Astrocyte (in vitro differentiated cells and primary cell): ENCODE measurements at regions not wholly inside any gene's neighbourhood (a gene's known extent, or its start where the extent isn't known, plus 50 kb on each side); places are given as distances from the start of the nearest gene placed in this dataset.

Experiments used
- DNase-seq: peaks from one replicate; pipeline ENCODE4 v3.0.0-alpha.2; 2010; ENCODE audit warnings: low read depth
- FAIRE-seq: peaks from 2 replicates; lab custom pipeline; 2011; peaks lifted over from hg19 to GRCh38; lab: Jason Lieb, UNC
- H2AFZ ChIP-seq: 2 replicates; pipeline ENCODE4 v1.6.0; 2012; ENCODE audit warnings: low read depth, low read length, inconsistent platforms
- H3K27ac ChIP-seq: 2 replicates; pipeline ENCODE4 v1.5.1; 2011; ENCODE audit warnings: low read depth, low read length, inconsistent platforms
- H3K27me3 ChIP-seq: 2 replicates; pipeline ENCODE4 v1.6.0; 2011; ENCODE audit warnings: low read length, inconsistent platforms; ENCODE audit not compliant: insufficient read depth
- H3K36me3 ChIP-seq: 2 replicates; pipeline ENCODE4 v1.5.1; 2011; ENCODE audit warnings: low read length, inconsistent platforms; ENCODE audit not compliant: insufficient read depth
- H3K4me1 ChIP-seq: 2 replicates; pipeline ENCODE4 v1.5.1; 2011; ENCODE audit warnings: low read length, inconsistent platforms; ENCODE audit not compliant: insufficient read depth
- H3K4me2 ChIP-seq: 2 replicates; pipeline ENCODE4 v1.6.0; 2012; ENCODE audit warnings: low read length, inconsistent platforms
- H3K4me3 ChIP-seq: 2 replicates; pipeline ENCODE4 v1.5.1; 2011; ENCODE audit warnings: low read depth, mild to moderate bottlenecking, low read length, inconsistent platforms; ENCODE audit not compliant: insufficient read depth
- H3K79me2 ChIP-seq: 2 replicates; pipeline ENCODE4 v1.6.0; 2012; ENCODE audit warnings: mild to moderate bottlenecking, low read length, inconsistent platforms; ENCODE audit not compliant: insufficient read depth
- H3K9ac ChIP-seq: 2 replicates; pipeline ENCODE4 v1.6.0; 2012; ENCODE audit warnings: mild to moderate bottlenecking, low read length, inconsistent platforms
- H3K9me3 ChIP-seq: 2 replicates; pipeline ENCODE4 v1.5.1; 2012; ENCODE audit warnings: low read depth, mild to moderate bottlenecking, low read length, inconsistent platforms; ENCODE audit not compliant: insufficient read depth
- H4K20me1 ChIP-seq: 2 replicates; pipeline ENCODE4 v1.6.0; 2012; ENCODE audit warnings: low read length, inconsistent platforms; ENCODE audit not compliant: insufficient read depth
- H3K27ac Mint-ChIP-seq: one replicate; pipeline ENCODE4 v1.8.0; 2021; ENCODE audit warnings: mild to moderate bottlenecking, mixed read lengths; ENCODE audit not compliant: unreplicated experiment
- H3K27me3 Mint-ChIP-seq: one replicate; pipeline ENCODE4 v1.8.0; 2021; ENCODE audit warnings: low read depth, mixed read lengths; ENCODE audit not compliant: unreplicated experiment
- H3K36me3 Mint-ChIP-seq: one replicate; pipeline ENCODE4 v1.8.0; 2021; ENCODE audit warnings: low read depth, mixed read lengths; ENCODE audit not compliant: unreplicated experiment
- H3K4me1 Mint-ChIP-seq: one replicate; pipeline ENCODE4 v1.8.0; 2021; ENCODE audit warnings: low read depth, mixed read lengths; ENCODE audit not compliant: unreplicated experiment
- H3K4me3 Mint-ChIP-seq: one replicate; pipeline ENCODE4 v1.8.0; 2021; ENCODE audit warnings: mild to moderate bottlenecking, moderate library complexity, mixed read lengths; ENCODE audit not compliant: unreplicated experiment
- H3K9me3 Mint-ChIP-seq: one replicate; pipeline ENCODE4 v1.8.0; 2021; ENCODE audit warnings: mild to moderate bottlenecking, mixed read lengths; ENCODE audit not compliant: unreplicated experiment
- CTCF ChIP-seq: IDR thresholded peaks from 2 replicates; pipeline ENCODE4 v1.5.1; 2011; ENCODE audit warnings: low read depth, mild to moderate bottlenecking, inconsistent platforms, low read length, moderate library complexity; ENCODE audit not compliant: insufficient read depth
- EZH2 ChIP-seq: IDR thresholded peaks from 2 replicates; pipeline ENCODE4 v1.6.1; 2012; ENCODE audit warnings: mild to moderate bottlenecking, low read length, inconsistent platforms; ENCODE audit not compliant: insufficient read depth

GRCh38 chr3:55160241-55160983 is 232.6 kb upstream of the LRTM1 start:
- no peaks in the 10 kb centered on the region for H3K27me3 ChIP-seq
- peaks cover 56% of the 10 kb centered on the region for H3K4me1 ChIP-seq
- H2AFZ ChIP-seq, result no peak overlapping the region
- H3K4me2 ChIP-seq, result peak overlapping the region; percentile 78
- H3K36me3 ChIP-seq, result no peaks in the 10 kb centered on the region
- H4K20me1 ChIP-seq, result no peaks in the 10 kb centered on the region
- peak overlapping the region; percentile 14 for H3K4me3 ChIP-seq
- no peak overlapping the region for H3K4me3 Mint-ChIP-seq
- peak; percentile 100 for FAIRE-seq
- H3K9ac ChIP-seq, result peak overlapping the region; percentile 78
- no peaks in the 10 kb centered on the region for H3K36me3 Mint-ChIP-seq
- H3K27me3 Mint-ChIP-seq, result peaks cover 3% of the 10 kb centered on the region
- H3K9me3 Mint-ChIP-seq, result no peaks in the 10 kb centered on the region
- peak overlapping the region; percentile 89 for H3K27ac Mint-ChIP-seq
- TF ChIP-seq EZH2, result no peak
- peak overlapping the region; percentile 99 for H3K27ac ChIP-seq
- H3K9me3 ChIP-seq, result no peaks in the 10 kb centered on the region
- peak; percentile 100 for DNase-seq
- no peaks in the 10 kb centered on the region for H3K79me2 ChIP-seq
- H3K4me1 Mint-ChIP-seq, result peaks cover 48% of the 10 kb centered on the region

GRCh38 chr3:55159711-55160110 is 231.9 kb upstream of the LRTM1 start:
- Histone ChIP-seq H3K9ac (peak overlapping the region; percentile 74), H3K4me2 (peak overlapping the region; percentile 78), H3K27me3 (no peaks in the 10 kb centered on the region), H3K79me2 (no peaks in the 10 kb centered on the region), H4K20me1 (no peaks in the 10 kb centered on the region), H3K27ac (peak overlapping the region; percentile 99), H3K4me3 (no peak overlapping the region), H3K9me3 (no peaks in the 10 kb centered on the region), H2AFZ (no peak overlapping the region), H3K36me3 (no peaks in the 10 kb centered on the region), H3K4me1 (peaks cover 56% of the 10 kb centered on the region)
- peaks cover 7% of the 10 kb centered on the region for H3K27me3 Mint-ChIP-seq
- peaks cover 48% of the 10 kb centered on the region for H3K4me1 Mint-ChIP-seq
- FAIRE-seq, result peak; percentile 79
- TF ChIP-seq EZH2 (no peak), CTCF (no peak)
- no peak overlapping the region for H3K27ac Mint-ChIP-seq
- no peaks in the 10 kb centered on the region for H3K9me3 Mint-ChIP-seq
- H3K4me3 Mint-ChIP-seq, result no peak overlapping the region
- no peaks in the 10 kb centered on the region for H3K36me3 Mint-ChIP-seq
- no peak for DNase-seq

GRCh38 chr3:55159016-55159415 is 231.2 kb upstream of the LRTM1 start:
- H3K36me3 ChIP-seq, result no peaks in the 10 kb centered on the region
- peaks cover 48% of the 10 kb centered on the region for H3K4me1 Mint-ChIP-seq
- H3K9me3 ChIP-seq, result no peaks in the 10 kb centered on the region
- H3K36me3 Mint-ChIP-seq, result no peaks in the 10 kb centered on the region
- H3K4me3 ChIP-seq, result no peak overlapping the region
- H2AFZ ChIP-seq, result no peak overlapping the region
- H3K27me3 ChIP-seq, result no peaks in the 10 kb centered on the region
- H3K79me2 ChIP-seq, result no peaks in the 10 kb centered on the region
- FAIRE-seq (no peak), DNase-seq (no peak)
- peaks cover 56% of the 10 kb centered on the region for H3K4me1 ChIP-seq
- peak overlapping the region; percentile 99 for H3K27ac ChIP-seq
- no peaks in the 10 kb centered on the region for H4K20me1 ChIP-seq
- peak overlapping the region; percentile 2 for H3K4me2 ChIP-seq
- no peak overlapping the region for H3K27ac Mint-ChIP-seq
- no peaks in the 10 kb centered on the region for H3K9me3 Mint-ChIP-seq
- no peak overlapping the region for H3K4me3 Mint-ChIP-seq
- H3K9ac ChIP-seq, result no peak overlapping the region
- H3K27me3 Mint-ChIP-seq, result peaks cover 10% of the 10 kb centered on the region
- no peak for TF ChIP-seq EZH2
